GM04503 (cell line): ENCODE measurements at regions not wholly inside any gene's neighbourhood (a gene's known extent, or its start where the extent isn't known, plus 50 kb on each side); places are given as distances from the start of the nearest gene placed in this dataset.

ENCODE experiments used
- DNase-seq: peaks from one replicate; pipeline ENCODE4 v3.0.0-alpha.2; 2012; ENCODE audit warnings: low read depth

- DNase-seq: no peak
Observed at GRCh38 chr13:59452189-59452890, 711.4 kb downstream of the DIAPH3 start.

- DNase-seq: no peak
Observed at GRCh38 chr13:59458908-59459579, 704.7 kb downstream of the DIAPH3 start.

GRCh38 chr13:59459972-59460371 is 703.8 kb downstream of the DIAPH3 start:
- DNase-seq: no peak

- no peak for DNase-seq
Observed at GRCh38 chr13:59461411-59461810, 702.3 kb downstream of the DIAPH3 start.

- no peak for DNase-seq
Observed at GRCh38 chr13:59463023-59463422, 700.7 kb downstream of the DIAPH3 start.

- no peak for DNase-seq
Observed at GRCh38 chr13:59464926-59465325, 698.8 kb downstream of the DIAPH3 start.

- no peak for DNase-seq
Observed at GRCh38 chr13:59468396-59468795, 695.3 kb downstream of the DIAPH3 start.

- no peak for DNase-seq
Observed at GRCh38 chr13:59471106-59471505, 692.6 kb downstream of the DIAPH3 start.

- no peak for DNase-seq
Observed at GRCh38 chr13:59472134-59472533, 691.6 kb downstream of the DIAPH3 start.

- DNase-seq: no peak
Observed at GRCh38 chr13:59474696-59475095, 689.0 kb downstream of the DIAPH3 start.

GRCh38 chr13:59475911-59476310 is 687.8 kb downstream of the DIAPH3 start:
- no peak for DNase-seq

GRCh38 chr13:59476366-59476765 is 687.4 kb downstream of the DIAPH3 start:
- no peak for DNase-seq

- DNase-seq: no peak
Observed at GRCh38 chr13:59477011-59477410, 686.7 kb downstream of the DIAPH3 start.

- DNase-seq: no peak
Observed at GRCh38 chr13:59478908-59479307, 684.8 kb downstream of the DIAPH3 start.

GRCh38 chr13:59479629-59480028 is 684.1 kb downstream of the DIAPH3 start:
- no peak for DNase-seq

- DNase-seq: no peak
Observed at GRCh38 chr13:59480396-59481259, 683.1 kb downstream of the DIAPH3 start.

GRCh38 chr13:59483501-59484145 is 680.1 kb downstream of the DIAPH3 start:
- no peak for DNase-seq

- DNase-seq: no peak
Observed at GRCh38 chr13:59487883-59488282, 675.8 kb downstream of the DIAPH3 start.

GRCh38 chr13:59488436-59488835 is 675.3 kb downstream of the DIAPH3 start:
- no peak for DNase-seq

GRCh38 chr13:59490651-59491050 is 673.1 kb downstream of the DIAPH3 start:
- no peak for DNase-seq

- DNase-seq: no peak
Observed at GRCh38 chr13:59492030-59492636, 671.6 kb downstream of the DIAPH3 start.

- no peak for DNase-seq
Observed at GRCh38 chr13:59493436-59493965, 670.2 kb downstream of the DIAPH3 start.
